Natural killer cell (primary cell): ENCODE measurements at regions not wholly inside any gene's neighbourhood (a gene's known extent, or its start where the extent isn't known, plus 50 kb on each side); places are given as distances from the start of the nearest gene placed in this dataset.

Experiments used
- ATAC-seq, 3 donors: fragments of 150-1000 bp in 2 of 3; fragments of 200-7000 bp in 1 of 3; cut with Tn5 transposase; 1 replicate in 1 of 3; 2 replicates in 2 of 3; pipeline ENCODE4 v1.10.0; 2021; ENCODE audit warnings: mild to moderate bottlenecking in 2 of 3, moderate library complexity in 2 of 3
- DNase-seq, 2 donors: peaks; one replicate each; pipeline versions ENCODE4 v3.0.0 to v3.0.0-alpha.2; 2013 to 2021; ENCODE audit warnings: mixed read lengths in 1 of 2
- H3K27ac ChIP-seq: one replicate; pipeline ENCODE4 v1.5.1; 2013; ENCODE audit warnings: mild to moderate bottlenecking, low read length
- H3K27me3 ChIP-seq: one replicate; pipeline ENCODE4 v1.6.1; 2013; ENCODE audit warnings: low read length; ENCODE audit not compliant: control insufficient read depth, insufficient read depth
- H3K36me3 ChIP-seq: one replicate; pipeline ENCODE4 v1.6.1; 2013; ENCODE audit warnings: low read length; ENCODE audit not compliant: control insufficient read depth, insufficient read depth
- H3K4me1 ChIP-seq: one replicate; pipeline ENCODE4 v1.6.1; 2013; ENCODE audit warnings: low read length; ENCODE audit not compliant: control insufficient read depth, insufficient read depth
- H3K4me3 ChIP-seq: one replicate; pipeline ENCODE4 v1.5.1; 2013; ENCODE audit warnings: low read length
- H3K9me3 ChIP-seq: one replicate; pipeline ENCODE4 v1.6.1; 2013; ENCODE audit warnings: low read length; ENCODE audit not compliant: control insufficient read depth, insufficient read depth
- H3K27ac Mint-ChIP-seq, 2 donors: one replicate each; pipeline ENCODE4 v1.8.0; 2022; ENCODE audit warnings: mild to moderate bottlenecking in 2 of 2, mixed read lengths in 2 of 2, moderate library complexity in 1 of 2
- H3K27me3 Mint-ChIP-seq, 2 donors: one replicate each; pipeline ENCODE4 v1.8.0; 2022; ENCODE audit warnings: low read depth in 2 of 2, mixed read lengths in 2 of 2
- H3K36me3 Mint-ChIP-seq: one replicate; pipeline ENCODE4 v1.8.0; 2022; ENCODE audit warnings: mixed read lengths
- H3K4me1 Mint-ChIP-seq, 2 donors: one replicate each; pipeline ENCODE4 v1.8.0; 2022; ENCODE audit warnings: mixed read lengths in 2 of 2
- H3K4me3 Mint-ChIP-seq: one replicate; pipeline ENCODE4 v1.8.0; 2022; ENCODE audit warnings: mild to moderate bottlenecking, moderate library complexity, mixed read lengths
- H3K9me3 Mint-ChIP-seq, 2 donors: one replicate each; pipeline ENCODE4 v1.8.0; 2022; ENCODE audit warnings: mixed read lengths in 2 of 2
- CTCF ChIP-seq: fragments of 200-600 bp; IDR thresholded peaks from one replicate; pipeline ENCODE4 v1.8.0; 2022; ENCODE audit warnings: antibody characterized with exemption
- WGBS: methylation state at CpG from one replicate; pipeline ENCODE4 v1.1.7; 2013; ENCODE audit warnings: missing lambda C conversion rate; ENCODE audit not compliant: insufficient coverage; 5-methylcytosine and 5-hydroxymethylcytosine counted together
- intact Hi-C: fragments of 100-400 bp; cut with micrococcal nuclease; formaldehyde crosslinking; loops from one replicate; pipeline ENCODE4 v1.14.2; 2022

GRCh38 chr13:40433577-40433976 lies 232.9 kb downstream of the FOXO1 start:
- Mint-ChIP-seq H3K27me3 (no peaks in the 10 kb centered on the region), H3K36me3 (no peaks in the 10 kb centered on the region), H3K9me3 (no peaks in the 10 kb centered on the region), H3K27ac (peak overlapping the region; percentile 36 to 46), H3K4me1 (peaks cover 21 to 32% of the 10 kb centered on the region in 2 donors), H3K4me3 (peak overlapping the region; percentile 42)
- H3K4me3 ChIP-seq = no peak overlapping the region
- peak; percentile 60 to 95 (median 66) for ATAC-seq
- no peak for TF ChIP-seq CTCF
- intact Hi-C loops = no loop called here
- H3K27me3 ChIP-seq = no peaks in the 10 kb centered on the region
- 0% methylated on average over 4 of the region's 4 CpGs for WGBS
- no peaks in the 10 kb centered on the region for H3K36me3 ChIP-seq
- DNase-seq = peak; percentile 21 to 68
- H3K27ac ChIP-seq = no peak overlapping the region
- H3K4me1 ChIP-seq = peaks cover 20% of the 10 kb centered on the region
- no peaks in the 10 kb centered on the region for H3K9me3 ChIP-seq

DNA sequence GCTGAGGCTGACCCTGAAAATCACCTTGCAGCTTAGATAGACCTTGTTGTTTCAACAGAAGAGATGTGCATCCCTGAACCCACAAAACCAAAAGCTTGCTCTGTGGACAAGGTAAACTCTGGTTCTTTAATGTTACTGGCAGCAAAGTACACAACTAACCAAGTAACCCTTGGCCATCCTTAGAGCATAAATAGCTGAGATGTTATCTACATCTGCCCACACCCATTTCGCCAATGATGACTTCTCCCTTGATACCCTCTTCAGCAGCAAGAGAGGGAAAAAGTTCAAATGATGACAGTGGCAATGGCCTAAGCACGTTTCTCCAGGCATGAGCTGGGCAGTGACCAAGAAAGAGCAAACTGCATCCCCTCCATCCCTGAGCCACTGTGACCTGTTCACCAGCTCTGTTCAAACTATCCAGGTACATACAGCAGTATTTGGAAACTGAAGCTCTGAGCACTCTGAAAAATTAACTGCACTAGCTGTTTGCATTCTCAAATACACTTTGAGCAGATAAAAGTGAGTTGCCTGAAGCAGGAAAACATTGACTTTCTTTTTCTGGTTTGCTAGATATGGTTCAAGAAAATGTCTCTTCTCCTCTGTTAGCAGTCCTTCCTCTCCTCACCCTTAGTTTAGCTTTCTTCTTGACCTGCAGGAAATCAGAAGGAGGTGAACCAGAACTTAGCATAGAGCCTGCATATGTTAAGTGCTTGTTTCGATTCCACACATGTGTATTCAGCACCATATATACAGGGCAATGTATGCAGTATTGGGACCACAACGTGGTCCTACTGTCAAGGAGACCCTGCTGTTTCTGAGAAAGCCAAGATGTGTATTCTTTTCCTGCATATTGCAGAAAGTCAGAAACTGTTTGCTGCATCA lies 231.7 kb downstream of the FOXO1 start:
- Histone ChIP-seq H3K4me1 (peaks cover 20% of the 10 kb centered on the region), H3K27me3 (no peaks in the 10 kb centered on the region), H3K27ac (peak overlapping the region; percentile 11), H3K4me3 (no peak overlapping the region), H3K36me3 (no peaks in the 10 kb centered on the region), H3K9me3 (no peaks in the 10 kb centered on the region)
- TF ChIP-seq CTCF = no peak
- H3K4me1 Mint-ChIP-seq = peaks cover 28 to 39% of the 10 kb centered on the region in 2 donors
- no peaks in the 10 kb centered on the region for H3K27me3 Mint-ChIP-seq
- no peak for ATAC-seq
- WGBS = 59% methylated on average over 4 of the region's 4 CpGs
- no peak for DNase-seq
- no peaks in the 10 kb centered on the region for H3K36me3 Mint-ChIP-seq
- H3K9me3 Mint-ChIP-seq = no peaks in the 10 kb centered on the region
- H3K27ac Mint-ChIP-seq = peak overlapping the region in 1 of 2 donors; percentile 22
- H3K4me3 Mint-ChIP-seq = peak overlapping the region; percentile 47
- intact Hi-C loops = no loop called here

DNA sequence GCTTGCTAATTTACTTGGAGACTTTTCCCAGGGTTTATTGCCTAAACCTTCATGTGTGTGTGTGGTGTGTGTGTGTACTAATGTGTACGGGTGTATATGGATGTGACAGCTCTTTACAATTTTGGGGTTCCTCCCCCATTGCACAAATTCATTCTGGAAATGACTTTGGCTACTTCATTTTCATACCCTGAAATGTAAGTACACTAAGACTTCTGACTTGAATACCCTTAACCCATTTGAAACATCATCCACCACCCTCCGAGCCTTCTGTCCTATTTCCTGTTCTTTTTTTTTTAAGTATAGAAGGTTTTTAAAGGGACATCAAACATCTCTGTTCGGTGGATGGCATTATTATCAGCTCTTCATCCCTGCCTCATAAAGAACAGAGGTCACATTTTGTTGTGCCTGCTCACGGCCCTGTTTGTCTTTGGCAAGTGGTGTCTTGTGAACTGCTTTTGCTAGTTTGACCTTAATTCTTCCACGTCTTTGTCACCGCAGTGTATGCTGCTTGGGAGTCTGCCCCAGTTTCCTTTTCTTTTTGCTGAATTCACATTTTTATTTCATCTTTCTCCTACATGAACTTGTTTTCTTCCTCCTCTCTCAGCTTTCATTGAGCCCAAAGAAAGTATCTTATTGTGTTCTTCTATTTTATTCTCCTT lies 228.3 kb downstream of the FOXO1 start:
- Histone ChIP-seq H3K36me3 (no peaks in the 10 kb centered on the region), H3K27me3 (no peaks in the 10 kb centered on the region), H3K27ac (no peak overlapping the region), H3K4me1 (peaks cover 17% of the 10 kb centered on the region), H3K4me3 (no peak overlapping the region), H3K9me3 (no peaks in the 10 kb centered on the region)
- Mint-ChIP-seq H3K9me3 (no peaks in the 10 kb centered on the region), H3K36me3 (no peaks in the 10 kb centered on the region), H3K27me3 (no peaks in the 10 kb centered on the region), H3K4me3 (no peak overlapping the region), H3K4me1 (peaks cover 19 to 28% of the 10 kb centered on the region in 2 donors), H3K27ac (peak overlapping the region in 1 of 2 donors; percentile 23)
- intact Hi-C loops = no loop called here
- DNase-seq (peak in 1 of 2 donors; percentile 32), ATAC-seq (no peak)
- no peak for TF ChIP-seq CTCF
- WGBS = 44% methylated on average over 6 of the region's 6 CpGs
